ENCODE measurements at regions not wholly inside any gene's neighbourhood (a gene's known extent, or its start where the extent isn't known, plus 50 kb on each side); places are given as distances from the start of the nearest gene placed in this dataset.
"Not testable (repeated sequence)": the region's sequence is repeated elsewhere in the genome, so short reads cannot be mapped to it uniquely, and the experiment has no call there.

- TF ChIP-seq CTCF, POLR2A (IDR thresholded peaks at IDR 0.05): not testable (repeated sequence)
Measured at GRCh38 chr16:21387757-21388156, 109.7 kb upstream of the CRYM start.

Measured in esophagus squamous epithelium (tissue), 4 donors.